NCI-H1417 treated with DMSO at 0.1 percent for 48 hours (cell line): ENCODE measurements at regions not wholly inside any gene's neighbourhood (a gene's known extent, or its start where the extent isn't known, plus 50 kb on each side); places are given as distances from the start of the nearest gene placed in this dataset.

Source experiments
- DNase-seq: peaks from one replicate; lab custom pipeline; 2025; lab: John Stamatoyannopoulos, UW

DNA sequence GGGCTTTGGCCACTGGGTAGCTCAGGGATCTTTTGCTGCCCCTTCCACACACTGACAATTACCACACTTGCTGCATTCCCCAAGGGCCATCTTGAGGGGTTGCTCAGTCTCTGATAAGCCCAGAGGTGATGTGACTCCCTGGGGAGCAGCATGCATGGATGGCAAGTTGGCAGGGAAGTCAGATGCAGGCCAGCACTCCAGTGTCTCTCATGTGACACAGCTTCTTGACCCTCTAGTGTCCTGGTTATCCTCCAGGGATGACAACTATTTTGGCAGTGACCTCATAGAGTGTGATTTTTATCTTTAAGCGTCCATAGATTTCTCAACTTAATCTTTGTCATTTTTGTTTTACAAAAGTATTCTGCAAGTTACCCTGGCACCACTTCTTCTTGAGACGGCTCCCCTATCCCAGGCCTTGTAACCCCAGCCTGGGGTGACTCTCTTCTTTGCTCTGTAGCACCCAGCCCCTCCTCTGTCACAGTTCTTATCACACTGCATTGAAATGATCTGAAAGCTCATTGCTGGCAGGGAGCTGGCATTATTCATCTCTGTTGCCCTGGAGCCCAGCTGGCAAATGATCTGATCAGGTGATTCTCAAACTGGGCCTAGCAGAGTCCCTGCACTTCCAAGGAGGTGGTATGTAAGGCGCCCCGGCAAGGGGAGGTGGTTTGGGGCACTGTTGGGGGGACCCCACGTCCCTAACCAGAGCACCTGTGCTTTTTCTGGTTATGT, 72.6 kb downstream of the TENT5C start:
- no peak for DNase-seq

DNA sequence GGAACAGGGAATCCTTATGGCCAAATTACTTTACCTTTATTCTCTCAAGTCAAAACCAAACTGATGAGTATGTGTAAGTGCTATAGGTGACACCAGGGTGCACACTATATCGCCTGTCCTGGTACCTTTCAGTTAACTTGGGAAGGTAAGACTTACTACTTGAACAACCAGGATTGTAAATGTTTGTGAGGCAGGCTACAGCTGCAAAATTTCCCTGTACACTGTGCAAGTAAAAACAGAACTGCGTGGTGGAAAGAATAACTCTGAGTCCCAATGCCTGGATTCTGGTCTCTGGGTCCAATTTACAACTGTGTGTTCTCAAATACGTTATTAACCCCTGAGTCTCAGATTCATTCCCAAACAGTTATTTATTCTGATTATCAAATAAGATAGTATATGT, 73.5 kb downstream of the TENT5C start:
- DNase-seq = no peak

DNA sequence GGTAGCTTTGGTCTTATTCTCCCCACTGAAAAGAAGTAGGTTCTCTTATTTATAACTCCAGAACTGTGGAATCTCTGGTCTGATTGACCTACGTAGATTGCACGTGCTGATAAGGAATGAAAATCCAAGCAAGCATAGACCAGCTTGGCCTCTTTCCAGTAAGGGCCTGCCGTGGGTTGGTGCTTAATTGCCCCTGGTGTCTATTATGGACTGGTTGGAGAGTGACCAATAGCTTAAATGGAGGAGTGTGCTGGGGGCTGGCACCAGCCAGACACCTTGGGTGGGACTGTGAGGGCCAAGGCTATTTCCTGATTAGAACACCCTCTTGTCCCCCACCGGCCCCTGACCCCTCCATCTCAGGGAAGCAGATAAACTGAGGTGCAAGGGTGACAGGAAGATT, 74.0 kb downstream of the TENT5C start:
- DNase-seq = no peak

DNA sequence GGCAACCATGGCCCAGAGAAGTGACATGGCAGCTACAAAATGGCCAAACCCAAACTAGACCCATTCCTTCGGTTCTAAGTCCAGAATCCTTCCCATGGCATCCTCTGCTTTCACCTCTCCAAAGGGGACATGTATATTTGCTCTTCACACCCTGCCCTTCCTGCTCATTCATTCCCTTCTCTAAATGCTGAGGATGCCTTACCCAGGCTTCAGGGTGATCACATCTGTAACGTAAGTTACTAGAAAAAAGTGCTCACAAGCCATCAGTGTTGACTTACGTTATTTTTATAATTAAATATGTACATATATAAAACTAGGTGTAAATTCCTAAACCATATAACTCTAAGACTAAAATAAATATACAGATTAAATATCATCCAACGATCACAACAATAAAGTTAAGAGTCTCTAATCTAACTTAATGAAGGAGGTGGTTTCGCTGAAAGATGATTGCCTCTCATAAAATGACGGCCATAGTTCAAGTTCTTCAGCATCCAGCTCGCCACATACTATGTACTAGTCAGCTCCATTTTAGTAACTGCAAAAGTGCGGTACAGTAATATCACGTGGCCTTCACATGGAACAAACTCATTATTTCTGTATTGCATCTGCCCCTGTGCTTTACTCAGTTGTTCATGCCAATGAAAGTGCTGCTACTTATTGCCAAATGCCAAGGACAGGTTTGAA, 74.6 kb downstream of the TENT5C start:
- DNase-seq = no peak

DNA sequence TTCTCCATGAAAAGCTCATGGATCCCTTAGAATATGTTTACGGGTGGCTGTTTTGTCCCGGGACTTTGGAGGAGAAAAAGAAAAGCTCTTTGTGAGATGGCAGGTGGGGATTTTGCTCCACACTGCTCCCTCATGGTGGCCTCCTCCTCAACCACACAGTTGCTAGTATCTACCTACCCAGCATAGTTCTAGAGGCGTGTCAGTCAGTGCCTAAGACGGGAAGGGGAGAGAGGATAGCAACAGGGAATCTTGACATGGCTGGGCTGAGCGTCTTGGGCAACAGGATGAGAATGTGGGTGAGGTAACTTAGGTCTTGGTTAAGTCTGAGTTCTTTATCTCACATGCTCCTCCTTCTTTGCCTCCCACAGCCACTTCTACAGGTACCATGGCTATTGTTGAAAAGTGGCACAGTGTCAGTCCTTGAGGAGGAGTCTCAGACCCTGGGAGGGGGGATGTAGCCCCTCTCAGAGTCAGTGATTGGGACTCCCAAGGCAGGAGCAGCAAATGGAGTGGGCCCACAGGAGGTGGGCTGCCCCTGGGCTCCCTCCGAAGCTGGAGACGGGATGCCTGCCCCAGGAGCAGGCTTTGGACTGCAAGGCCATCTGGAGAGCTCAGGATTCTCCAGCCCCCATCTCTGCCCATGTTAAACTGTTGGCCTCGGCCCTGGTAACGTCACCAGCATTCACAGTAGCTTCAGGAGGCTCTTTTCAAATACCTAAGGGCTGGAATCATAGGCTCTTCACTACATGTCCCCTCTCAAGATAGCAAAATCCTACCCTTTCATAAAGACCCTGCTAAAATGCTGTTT, 75.4 kb downstream of the TENT5C start:
- DNase-seq = no peak

DNA sequence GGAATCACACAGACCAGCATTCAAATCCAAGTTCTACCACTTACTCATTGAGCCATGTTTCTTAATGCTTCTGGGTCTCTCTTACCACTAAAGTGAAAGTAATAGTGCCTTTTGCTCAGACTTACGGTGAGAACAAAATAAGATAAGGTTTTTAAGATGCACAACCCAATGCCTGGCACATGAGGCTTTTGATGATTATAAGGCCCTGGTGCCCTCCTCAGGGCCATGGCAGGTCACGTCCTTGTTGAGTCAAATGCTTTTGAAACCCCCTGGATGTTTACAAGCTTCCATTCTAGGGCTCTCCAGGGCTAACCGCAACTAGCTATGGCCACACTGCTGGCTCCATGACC, 76.0 kb downstream of the TENT5C start:
- DNase-seq = no peak

DNA sequence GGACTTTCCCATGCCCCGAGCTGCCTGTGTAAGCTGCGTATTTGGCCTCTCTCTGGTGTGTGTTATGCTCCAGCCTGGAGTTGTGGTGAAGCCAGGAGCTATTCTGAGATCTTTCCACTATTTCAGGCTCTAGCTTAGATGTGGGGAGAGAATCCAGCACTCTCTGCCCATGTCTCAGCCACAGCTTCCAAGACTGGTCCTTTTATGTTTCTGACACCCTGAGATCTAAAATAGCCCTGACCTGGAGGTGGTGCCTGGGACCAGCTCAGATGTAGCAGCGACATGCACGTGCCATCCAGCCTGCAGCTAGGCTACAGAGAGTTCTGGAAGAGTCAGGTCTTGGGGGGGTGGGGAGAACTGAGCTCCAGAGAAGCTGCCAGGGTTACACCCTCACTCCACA, 76.5 kb downstream of the TENT5C start:
- no peak for DNase-seq

DNA sequence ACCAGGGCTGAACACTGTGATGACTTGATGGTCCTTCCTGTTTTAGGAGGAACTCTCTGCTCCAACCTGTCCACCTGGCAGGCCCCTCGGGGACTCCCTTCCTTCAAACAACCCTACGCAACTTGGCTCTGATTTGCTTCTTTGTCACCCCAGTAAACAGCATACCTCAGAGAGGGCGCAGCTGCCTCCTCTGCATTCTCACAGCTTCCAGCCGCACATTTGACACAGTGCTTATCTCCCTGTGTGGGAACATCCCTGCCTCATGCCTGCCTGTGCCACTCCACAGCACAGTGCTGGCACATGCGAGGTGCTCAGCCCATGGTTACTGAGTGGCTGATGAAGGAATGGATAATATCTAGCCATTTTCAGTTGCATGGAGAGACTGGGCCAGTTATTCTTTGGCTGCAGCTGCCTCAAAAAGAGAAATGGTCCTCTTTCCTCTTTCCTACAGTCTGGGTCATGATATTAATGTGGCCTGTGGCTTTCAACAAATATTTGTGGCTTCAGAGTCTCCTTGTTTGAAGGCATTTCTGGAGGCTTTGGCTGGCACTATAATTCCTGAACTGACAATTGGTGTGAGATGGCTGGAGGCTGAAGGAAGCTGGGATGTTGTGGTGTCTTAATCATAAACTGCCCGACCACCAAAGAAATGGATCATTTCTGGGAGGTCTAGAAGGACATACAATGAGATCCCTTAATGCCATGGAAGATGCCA, 77.9 kb downstream of the TENT5C start:
- DNase-seq = no peak

DNA sequence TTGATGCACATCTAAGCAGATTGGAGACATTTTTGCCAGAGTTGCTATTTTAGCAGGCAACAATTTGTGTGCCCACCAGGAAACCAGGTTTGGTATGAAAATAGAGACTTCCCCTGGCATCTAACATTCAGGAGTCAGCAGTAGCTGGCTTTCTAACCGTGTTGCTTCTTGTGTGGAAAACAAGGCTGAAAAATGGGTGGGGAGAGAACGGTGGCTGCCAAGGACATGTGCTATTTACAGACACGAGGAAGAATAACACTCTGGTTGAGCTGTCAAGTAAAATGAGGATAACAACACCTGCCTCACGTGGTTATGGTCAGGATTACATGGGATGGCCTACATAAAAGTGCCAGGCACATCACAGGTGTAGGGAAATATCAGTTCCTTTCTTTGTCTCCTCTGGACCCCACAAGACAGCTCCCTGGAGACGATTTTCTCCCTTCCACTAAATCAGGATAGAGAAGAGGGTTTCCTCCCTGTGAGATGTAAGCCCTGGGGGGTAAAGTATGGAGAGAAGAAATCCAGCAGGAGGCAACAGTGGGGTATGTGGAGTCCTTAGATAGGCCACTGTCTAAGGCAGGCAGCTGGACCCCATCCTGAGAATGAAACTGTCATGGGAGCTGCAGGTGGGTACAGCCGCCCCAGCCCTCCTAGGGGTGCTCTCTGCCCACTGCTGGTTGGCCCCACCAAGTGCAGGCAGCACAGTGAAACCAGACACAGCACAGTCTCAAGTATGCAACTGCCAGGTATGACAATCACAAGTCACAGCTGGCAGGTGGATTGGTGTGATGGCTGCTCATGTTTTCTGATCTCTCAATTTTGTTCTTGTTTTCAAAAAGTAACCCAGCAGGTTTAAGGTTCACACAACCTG, 80.3 kb downstream of the TENT5C start:
- no peak for DNase-seq

DNA sequence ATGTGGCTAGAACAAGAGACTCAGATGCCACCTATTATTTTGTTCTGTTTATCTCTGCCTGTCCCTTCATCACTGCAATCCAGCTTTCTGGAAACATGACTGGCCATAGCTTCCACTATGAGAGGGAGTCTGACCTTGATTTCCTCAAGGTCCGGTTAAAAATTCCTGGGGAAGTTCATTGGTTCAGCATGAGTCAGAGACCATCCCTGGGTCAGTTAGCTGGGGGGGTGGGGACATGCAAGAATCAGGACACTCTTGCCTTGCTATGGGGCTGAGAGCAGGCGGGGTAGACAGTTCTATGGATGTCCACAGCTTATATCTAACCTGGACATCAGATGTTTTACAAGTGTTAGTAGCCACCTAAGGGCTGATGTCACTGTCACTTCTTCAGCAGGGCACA, 81.1 kb downstream of the TENT5C start:
- no peak for DNase-seq

DNA sequence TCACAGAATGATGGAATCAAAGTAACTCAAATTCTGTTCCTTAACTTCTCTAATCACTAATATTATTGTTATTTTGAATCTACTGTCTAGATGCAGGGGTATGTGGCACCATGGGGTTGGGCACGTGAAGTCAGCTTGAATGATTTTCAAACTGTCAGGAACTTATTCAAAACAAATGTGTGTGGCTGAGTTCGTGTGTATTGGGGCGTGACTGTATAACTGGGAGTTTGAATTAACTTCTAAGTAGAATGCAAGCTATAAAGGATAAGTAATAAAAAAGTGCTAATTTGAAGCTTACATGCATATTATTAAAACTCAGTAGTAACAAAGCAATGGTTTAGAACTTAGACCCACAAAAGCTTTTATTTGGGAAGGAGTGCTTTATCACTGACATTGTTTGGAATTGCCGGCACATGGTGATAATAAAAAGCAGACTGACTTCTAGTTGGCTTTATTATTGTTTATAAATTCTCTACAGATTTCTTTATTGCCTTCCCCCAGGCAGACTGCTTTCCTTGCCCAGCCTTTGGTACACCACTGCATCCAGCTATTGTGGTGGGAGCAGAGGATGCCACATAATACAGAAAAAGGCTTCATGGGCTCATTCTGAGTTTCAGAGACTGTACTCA, 84.3 kb downstream of the TENT5C start:
- DNase-seq = no peak

DNA sequence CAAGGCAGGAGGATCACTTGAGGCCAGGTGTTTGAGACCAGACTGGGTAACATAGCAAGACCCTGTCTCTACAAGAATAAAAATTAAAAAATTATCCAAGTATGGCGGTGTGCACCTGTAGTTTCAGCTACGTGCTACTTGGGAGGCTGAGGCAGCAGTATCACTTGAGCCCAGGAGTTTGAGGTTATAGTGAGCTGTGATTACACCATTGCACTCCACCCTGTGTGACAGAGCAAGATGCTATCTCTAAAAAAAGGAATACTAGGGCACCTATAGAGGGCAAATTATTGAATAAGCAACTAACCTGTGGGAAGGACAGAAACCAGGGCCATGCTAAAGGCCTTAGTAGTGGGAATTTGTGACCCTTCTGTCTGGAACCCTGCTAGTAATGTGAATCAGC, 86.1 kb downstream of the TENT5C start:
- DNase-seq = no peak

DNA sequence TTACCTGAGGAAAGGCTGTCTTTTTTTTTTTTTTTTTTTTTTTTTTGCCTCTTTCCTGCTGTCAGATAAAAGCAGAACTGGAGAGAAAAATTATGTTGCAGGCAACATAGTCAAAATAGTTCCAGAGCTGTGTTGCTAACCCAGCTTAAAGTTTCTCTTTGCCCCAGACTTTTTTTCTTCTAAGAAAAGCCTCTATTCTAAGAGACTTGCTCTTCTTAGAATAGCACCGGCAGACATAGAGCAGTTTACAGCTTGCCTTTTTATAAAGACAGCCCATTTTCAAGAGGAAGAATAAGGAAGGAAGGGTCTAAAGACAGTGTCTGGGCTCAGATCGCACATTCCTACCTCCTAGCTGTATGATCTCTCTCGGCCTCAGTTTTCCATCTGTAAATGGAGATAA, 88.7 kb downstream of the TENT5C start:
- DNase-seq = no peak

DNA sequence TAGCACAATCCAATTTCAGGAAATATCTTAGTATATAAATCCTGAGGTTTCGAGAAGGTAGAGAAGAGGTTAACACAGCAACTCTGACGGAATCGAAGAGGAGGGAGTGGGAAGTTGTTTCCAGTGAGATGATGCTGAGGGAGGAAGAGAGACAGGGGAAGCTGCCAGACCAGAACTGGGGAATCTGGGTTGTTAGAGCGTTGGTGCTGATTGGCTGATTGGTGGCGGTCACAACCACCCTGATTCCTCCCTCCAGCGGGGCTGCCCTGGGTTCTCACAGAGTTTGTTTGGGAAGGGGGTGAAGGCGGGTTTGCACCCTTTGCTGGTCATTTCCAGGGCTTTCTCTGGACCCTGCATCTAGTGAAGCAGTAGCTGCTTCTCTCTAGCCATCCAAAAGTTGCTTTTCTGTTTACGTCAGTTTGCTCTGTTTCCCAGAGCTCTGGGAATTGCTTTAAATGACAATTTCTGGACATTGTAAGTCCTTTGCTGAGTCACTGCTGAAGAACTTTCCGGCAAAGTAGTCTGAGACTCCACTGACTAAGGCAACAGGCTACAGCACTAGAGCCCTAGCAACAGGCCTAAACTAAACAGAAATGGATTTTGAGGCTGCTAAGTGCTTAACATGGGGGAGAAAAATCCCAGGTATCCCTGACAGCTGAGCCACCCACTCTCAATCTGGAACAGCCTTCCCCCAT, 90.1 kb downstream of the TENT5C start:
- no peak for DNase-seq

DNA sequence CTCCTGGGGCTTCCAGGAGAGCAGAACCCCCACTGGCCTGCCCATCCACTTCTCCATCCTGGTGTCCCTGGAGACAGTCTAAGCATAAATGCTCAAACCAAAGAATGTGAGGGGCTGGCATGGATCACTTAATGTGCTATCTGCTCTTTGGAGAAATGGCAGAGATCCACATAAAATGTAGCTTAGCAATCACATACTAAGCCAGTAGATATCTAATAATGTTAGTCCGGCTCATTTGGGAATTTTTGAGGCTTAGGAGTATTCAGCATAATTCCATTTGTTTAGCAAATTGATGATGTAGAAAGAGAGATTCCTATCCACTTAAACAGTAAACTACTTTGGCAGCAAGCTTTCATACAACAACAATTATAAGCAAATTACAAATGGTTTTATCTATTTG, 90.7 kb downstream of the TENT5C start:
- DNase-seq = no peak

DNA sequence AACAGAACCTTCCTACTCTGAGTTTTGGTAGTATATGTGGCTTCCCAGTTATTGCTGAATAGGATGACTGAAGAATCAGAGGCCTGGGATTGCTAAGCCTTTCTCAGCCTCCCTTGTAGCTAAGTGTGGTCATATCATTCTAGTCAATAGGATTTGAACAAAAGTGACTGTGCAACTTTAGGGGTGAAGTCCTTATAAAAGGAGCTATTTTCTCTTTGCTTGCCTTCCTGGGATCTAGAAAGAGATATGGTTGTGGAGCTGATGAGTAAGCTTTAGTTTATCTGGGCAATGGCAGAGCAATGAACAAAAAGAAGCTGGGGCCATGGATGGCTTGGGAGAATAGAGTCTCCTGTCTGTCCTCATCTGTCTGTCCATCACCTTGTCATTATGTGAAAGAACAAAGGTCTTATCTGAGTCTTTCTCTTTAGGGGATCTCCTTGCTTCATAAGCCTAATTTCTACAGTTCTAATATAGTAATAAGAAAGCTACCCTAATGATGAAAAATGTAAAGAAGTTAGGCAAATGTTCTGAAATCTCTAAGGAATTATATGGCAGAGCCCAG, 91.5 kb downstream of the TENT5C start:
- no peak for DNase-seq

DNA sequence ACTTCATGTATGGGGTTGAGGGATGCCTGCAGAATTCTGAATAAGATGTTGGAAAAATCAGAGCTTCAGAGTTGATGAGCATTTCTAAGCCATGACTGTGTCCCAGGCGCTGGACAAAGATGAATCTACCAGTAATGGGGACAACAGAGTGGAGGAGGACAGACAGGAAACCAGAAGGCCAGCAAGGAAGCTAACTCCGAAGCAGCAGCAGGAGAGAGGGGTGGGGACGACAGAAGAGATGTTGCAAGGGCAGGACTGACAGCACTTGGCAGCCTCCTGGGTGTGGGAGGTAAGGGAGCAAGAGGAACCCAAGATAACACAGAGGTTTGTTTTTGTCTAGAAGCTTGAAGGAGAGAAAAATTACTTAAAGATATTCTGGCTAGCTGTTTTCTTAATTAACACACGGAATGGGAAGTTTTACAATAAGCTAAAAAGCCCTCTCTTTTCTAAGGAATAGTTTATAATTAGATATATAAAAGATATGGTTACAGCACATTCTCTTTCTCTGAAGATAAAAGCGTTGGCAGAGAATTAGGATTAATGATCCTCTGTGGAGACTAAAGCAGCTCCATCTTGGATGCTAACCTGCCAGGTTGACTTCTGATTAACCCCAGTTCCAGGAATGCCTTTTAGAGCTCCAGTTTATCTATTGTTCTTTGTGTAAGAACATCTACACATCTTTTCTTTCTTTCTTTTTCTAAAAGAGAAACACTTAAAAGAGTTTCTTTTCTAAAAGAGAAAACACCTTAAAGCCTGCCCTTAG, 92.7 kb downstream of the TENT5C start:
- DNase-seq = no peak

DNA sequence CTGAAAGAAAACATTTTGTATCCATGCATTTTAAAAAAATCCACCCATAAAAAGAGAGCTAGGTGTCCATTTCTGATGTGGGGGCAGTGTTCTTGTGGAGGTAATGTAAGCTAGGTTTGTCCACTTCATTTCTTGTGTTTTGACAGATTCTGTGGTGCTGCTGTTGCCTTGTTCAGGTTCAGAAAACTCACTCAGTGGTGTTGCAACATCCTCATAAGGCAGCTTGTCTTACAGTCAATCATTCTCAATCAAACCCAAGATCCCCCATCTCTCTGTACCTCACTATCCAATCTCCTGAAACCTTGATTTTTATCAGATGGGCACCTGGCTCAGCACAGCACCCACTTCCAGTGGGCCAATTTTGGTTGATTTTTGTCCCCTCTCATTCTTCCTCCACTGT, 94.1 kb downstream of the TENT5C start:
- no peak for DNase-seq

DNA sequence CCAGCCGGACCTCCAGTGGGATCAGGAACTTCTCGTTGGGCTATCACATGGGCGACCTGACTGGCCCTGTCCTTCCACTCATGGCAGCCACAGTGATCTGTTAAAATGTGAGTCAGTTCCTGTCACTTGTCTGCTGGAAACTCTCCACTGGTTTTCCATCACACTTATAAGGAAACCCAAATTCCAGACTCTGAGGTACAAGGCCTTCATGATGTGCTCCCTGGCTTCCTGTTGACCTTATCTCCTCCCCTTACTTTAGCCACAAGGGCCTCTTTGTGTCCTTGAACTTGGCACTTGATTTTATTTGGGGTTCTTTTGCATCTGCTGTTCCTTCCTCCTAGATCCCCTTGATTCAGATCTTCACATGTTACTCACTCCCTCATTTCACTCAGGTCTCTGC, 96.8 kb downstream of the TENT5C start:
- DNase-seq = no peak
